Large intestine (tissue), 3 donors: ENCODE measurements at regions not wholly inside any gene's neighbourhood (a gene's known extent, or its start where the extent isn't known, plus 50 kb on each side); places are given as distances from the start of the nearest gene placed in this dataset.
"Not testable (repeated sequence)": the region's sequence is repeated elsewhere in the genome, so short reads cannot be mapped to it uniquely, and the experiment has no call there.

Experiments used
- DNase-seq, 2 donors: peaks; one replicate each; pipeline versions ENCODE4 v3.0.0 to v3.0.0-alpha.2; 2013
- H3K27ac ChIP-seq: one replicate; pipeline ENCODE4 v1.5.1; 2013; ENCODE audit warnings: low read length
- H3K27me3 ChIP-seq: 2 replicates; pipeline ENCODE4 v1.6.1; 2013; ENCODE audit warnings: low read length; ENCODE audit not compliant: control insufficient read depth, insufficient read depth
- H3K36me3 ChIP-seq: 2 replicates; pipeline ENCODE4 v1.6.1; 2013; ENCODE audit warnings: low read length; ENCODE audit not compliant: control insufficient read depth, insufficient read depth
- H3K4me1 ChIP-seq: one replicate; pipeline ENCODE4 v1.6.1; 2013; ENCODE audit warnings: low read length; ENCODE audit not compliant: control insufficient read depth, insufficient read depth
- H3K4me3 ChIP-seq: one replicate; pipeline ENCODE4 v1.5.1; 2013; ENCODE audit warnings: low read length
- H3K9me3 ChIP-seq: one replicate; pipeline ENCODE4 v1.6.1; 2013; ENCODE audit warnings: mild to moderate bottlenecking, low read depth, low read length, moderate library complexity; ENCODE audit not compliant: control insufficient read depth
- WGBS: methylation state at CpG from one replicate; pipeline ENCODE4 v1.1.5; 2013; ENCODE audit warnings: low lambda C conversion rate; ENCODE audit not compliant: insufficient coverage; 5-methylcytosine and 5-hydroxymethylcytosine counted together

DNA sequence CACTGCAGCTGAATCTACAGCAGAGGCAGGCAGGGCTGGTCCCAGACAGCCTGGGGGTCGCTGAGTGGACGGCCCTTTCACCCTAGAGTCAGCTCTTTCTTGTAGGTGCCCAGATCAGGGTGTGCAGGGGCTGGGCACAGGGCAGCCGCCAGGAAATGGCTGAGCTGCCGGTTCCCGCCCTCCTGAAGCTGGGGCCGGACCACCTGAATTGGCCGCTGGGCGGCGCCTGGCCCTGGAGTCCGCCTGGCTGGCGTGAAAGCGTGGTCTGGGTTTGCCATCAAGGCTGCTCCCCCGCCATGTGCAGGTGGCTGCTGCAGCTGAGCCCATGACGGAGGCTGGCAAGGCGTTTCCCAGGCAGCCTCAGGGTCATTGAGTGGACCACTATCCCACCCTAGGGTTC is 85.7 kb downstream of the POTEM start:
- not testable (repeated sequence) for H3K9me3 ChIP-seq, H3K27me3 ChIP-seq, H3K4me3 ChIP-seq, H3K36me3 ChIP-seq, H3K27ac ChIP-seq, H3K4me1 ChIP-seq, DNase-seq
- WGBS = no CpG with 5 or more reads among the region's 15 CpGs

DNA sequence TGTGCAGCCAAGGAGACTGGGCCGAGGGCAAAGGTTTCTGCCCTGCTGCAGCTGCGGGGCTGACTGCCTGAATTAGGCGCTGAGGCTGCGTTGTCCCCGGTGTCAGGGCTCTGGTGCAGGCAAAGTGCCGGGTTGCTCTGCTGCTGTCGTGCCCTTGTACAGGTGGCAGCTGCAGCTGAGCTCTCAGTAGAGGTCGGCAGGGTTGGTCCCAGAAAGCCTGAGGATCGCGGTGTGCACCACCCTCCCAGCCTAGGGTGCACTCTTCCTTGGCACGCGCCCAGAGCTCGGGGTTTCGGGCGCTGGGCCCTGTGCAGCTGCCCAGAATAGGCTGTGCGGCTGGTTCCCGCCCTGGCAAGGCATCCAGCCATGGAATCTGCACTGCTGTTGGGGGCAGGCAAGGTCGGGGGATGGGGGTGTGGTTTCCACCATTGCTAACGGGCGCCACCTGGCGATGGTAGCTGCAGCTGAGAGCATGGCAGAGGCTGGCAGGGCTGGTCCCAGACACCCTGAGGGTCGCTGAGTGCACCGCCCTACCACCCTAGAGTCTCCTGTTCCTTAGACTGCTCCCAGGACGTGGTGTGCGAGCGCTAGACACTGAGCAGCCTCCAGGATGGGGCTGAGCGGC is 86.3 kb downstream of the POTEM start:
- H3K27me3 ChIP-seq, H3K27ac ChIP-seq, H3K9me3 ChIP-seq, H3K4me3 ChIP-seq, H3K36me3 ChIP-seq, DNase-seq, H3K4me1 ChIP-seq: not testable (repeated sequence)
- WGBS = no CpG with 5 or more reads among the region's 27 CpGs

DNA sequence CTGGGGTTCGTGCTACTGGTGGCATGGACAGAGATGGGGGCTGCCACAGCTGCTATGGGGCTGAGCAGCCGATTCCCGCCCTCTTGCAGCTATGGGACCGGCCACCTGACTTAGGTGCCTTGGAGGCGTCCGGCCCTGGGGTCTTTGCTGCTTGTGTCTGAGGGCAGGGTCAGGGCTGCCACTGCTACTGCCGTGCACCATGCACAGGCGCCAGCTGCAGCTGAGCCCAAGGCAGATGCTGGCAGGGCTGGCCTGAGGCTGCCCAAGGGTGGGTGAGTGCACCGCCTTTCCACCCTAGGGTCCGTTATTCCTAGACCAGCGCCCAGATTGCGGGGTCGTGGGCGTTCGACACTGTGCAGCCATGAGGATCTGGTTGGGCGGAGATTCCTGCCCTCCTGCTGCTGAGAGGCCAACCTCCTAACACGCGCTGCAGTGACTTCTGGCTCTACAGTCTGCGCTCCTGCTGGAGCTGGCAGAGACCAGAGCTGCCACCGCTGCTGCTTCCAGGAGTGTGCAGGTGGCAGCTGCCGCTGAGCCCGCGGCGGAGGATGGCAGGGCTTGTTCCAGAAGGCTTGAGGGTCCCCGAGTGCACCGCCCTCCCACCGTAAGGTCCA is 87.0 kb downstream of the POTEM start:
- H3K4me3 ChIP-seq, H3K27me3 ChIP-seq, H3K9me3 ChIP-seq, H3K4me1 ChIP-seq, H3K36me3 ChIP-seq, DNase-seq, H3K27ac ChIP-seq: not testable (repeated sequence)
- WGBS = no CpG with 5 or more reads among the region's 27 CpGs

DNA sequence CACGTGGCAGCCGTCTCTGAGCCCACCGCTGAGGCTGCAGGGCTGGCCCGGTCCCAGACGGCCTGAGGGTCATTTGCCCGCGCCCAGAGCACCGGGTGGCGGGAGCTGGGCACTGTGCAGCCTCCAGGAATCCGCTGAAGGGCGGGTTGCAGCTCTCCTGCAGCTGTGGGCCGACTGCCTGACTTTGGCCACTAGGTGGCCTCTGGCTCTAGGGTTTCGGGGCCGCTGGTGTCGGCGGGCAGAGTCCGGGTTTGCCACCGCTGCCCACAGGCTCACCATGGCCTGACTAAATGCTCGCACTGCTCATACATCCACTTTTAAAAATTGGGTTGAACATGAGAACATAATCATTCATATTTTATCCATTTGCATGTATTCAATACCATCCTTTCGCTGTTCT is 87.7 kb downstream of the POTEM start:
- H3K27ac ChIP-seq, H3K27me3 ChIP-seq, H3K4me3 ChIP-seq, H3K4me1 ChIP-seq, H3K36me3 ChIP-seq, DNase-seq, H3K9me3 ChIP-seq: not testable (repeated sequence)
- WGBS = no CpG with 5 or more reads among the region's 20 CpGs

DNA sequence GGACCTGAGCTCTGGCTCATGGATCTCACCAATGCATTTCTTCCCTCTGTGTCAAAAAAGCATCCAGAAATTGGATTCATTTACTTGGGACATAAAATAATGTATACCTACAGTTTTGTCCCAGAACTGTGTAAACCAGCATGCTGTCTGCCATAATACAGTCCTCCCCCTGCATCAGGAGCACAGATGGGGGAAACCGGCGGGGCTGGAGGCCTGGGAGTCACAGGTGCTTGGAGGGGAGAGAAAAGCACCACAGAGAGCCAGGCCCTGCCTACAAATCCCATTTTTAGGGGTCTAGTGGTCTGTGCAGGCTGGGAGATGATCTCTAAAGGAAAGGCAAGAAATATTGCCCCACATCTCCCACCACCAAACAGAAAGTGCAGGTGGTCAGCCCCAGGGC is 91.8 kb downstream of the POTEM start:
- H3K27ac ChIP-seq, DNase-seq: not testable (repeated sequence)
- no CpG with 5 or more reads among the region's 2 CpGs for WGBS

DNA sequence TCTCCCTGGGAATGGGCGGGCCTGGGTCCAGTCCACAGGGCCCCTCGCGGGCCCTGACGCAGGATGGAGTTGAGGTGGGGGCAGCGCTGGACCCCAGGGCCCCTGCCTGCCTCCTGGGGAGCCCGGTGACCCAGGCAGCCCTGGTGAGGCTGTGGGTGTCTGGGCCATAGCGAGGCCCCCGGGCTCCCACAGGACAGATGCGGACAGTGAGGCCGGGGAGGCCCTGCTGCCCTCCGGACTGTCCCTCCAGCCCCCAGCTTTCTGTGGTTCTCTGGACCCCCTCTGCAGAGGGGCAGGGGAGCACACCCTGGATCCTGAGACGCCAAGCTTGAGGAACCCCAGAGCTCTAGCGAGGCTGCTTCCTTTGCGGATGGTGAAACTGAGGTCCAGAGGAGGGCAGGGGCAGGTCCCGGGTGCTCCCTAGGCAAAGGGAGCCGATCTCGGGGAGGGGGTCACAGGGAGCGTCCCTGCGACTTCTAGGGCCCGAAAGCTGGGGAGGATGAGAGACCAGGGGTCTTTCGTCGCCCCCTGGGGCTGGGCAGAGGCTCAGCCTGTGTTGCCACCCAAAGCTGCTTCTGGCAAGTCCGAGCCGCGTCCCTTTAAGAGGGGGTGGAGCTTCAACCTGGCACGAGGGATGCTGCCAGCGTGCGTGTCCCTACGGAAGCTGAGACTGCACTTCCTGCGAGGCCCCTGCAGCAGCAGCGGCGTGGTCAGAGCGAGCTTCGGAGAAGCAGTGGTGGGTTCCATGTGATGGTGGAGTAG is 94.6 kb downstream of the POTEM start:
- not testable (repeated sequence) for H3K27ac ChIP-seq, H3K27me3 ChIP-seq, H3K36me3 ChIP-seq, H3K4me1 ChIP-seq, DNase-seq, H3K9me3 ChIP-seq, H3K4me3 ChIP-seq
- WGBS = no CpG with 5 or more reads among the region's 34 CpGs

More for the DNA sequence above, 91.8 kb downstream of the POTEM start:
- H3K9me3 ChIP-seq, H3K36me3 ChIP-seq, H3K27me3 ChIP-seq, H3K4me1 ChIP-seq, H3K4me3 ChIP-seq: not testable (repeated sequence)

DNA sequence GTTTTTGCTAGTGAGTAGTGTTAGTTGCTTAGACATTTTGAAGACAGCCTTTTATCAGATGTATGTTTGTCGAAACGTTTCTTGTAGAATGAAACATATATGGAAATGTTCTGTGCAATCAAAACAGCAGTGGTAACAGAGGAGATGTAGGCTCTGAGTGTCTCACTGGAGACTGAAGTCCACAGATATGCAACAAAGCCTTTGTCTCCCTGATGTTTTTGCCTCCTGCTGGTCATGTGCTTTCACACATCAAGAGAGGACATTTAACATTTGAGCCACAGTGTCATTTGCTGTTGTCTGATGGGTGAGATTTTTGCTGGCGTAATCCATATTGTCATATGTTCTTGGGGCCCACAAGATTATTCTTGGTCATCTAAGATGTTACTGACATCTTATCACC is 101.7 kb downstream of the POTEM start:
- H3K36me3 ChIP-seq, H3K4me1 ChIP-seq, H3K27me3 ChIP-seq, H3K4me3 ChIP-seq, DNase-seq, H3K9me3 ChIP-seq, H3K27ac ChIP-seq: not testable (repeated sequence)
- no CpG with 5 or more reads among the region's 3 CpGs for WGBS

DNA sequence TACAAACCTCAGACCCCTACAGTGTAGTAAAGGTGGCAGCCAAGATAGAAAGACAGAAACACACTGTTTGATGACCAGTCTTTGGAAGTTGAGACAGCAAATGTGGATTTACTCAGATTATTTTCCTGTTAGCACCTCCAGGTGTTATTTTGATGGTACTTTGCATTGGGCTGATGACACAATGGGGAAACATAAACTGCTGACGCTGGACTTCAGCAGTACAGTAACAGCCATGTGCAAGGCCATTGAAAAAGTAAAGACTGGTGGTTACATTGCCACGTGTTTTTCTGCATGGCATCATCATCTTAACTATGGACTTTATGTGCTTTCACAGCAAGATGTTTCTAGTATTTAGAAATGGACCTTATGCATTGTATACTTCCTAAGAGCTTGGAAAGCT is 105.3 kb downstream of the POTEM start:
- H3K27ac ChIP-seq, H3K4me3 ChIP-seq, H3K36me3 ChIP-seq, H3K9me3 ChIP-seq, H3K4me1 ChIP-seq, H3K27me3 ChIP-seq, DNase-seq: not testable (repeated sequence)
- WGBS = no CpG with 5 or more reads among the region's 2 CpGs

DNA sequence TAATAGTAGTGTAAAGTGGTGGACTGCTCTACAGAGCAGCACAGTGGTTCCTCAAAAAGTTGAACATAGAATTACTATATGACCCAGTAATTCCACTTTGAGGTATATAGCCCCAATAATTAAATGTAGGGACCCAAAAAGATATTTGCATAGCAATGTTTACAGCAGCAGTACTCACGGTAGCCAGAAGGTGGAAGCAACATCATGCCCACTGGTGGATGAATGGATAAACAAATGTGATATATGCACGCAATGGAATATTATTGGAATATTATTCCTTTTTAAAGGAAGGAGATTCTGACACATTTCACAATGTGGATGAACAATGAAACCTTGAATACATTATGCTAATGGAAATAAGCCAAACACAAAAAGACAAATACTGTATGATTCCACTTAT is 121.4 kb downstream of the POTEM start:
- WGBS = no CpG with 5 or more reads among the region's 2 CpGs
- H3K27me3 ChIP-seq, H3K4me1 ChIP-seq: not testable (repeated sequence)

DNA sequence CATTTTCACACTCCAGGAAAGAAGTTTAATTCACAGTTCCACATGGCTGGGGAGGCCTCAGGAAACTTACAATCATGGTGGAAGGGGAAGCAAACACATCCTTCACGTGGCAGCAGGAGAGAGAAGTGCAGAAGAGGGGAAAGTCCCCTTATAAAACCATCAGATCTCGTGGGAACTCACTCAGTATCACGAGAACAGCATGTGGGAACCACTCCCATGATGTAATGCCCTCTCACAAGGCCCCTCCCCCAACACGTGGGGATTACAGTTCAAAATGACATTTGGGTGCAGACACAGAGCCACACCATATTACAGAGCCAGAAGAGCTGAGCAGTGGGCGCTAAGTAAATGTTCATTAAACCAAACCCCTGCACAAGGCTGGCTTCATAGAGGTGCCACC is 126.0 kb downstream of the POTEM start:
- not testable (repeated sequence) for H3K9me3 ChIP-seq, H3K27me3 ChIP-seq, H3K4me1 ChIP-seq, H3K27ac ChIP-seq, H3K36me3 ChIP-seq, H3K4me3 ChIP-seq, DNase-seq
- WGBS = no CpG with 5 or more reads among the region's 5 CpGs

More for the DNA sequence above, 121.4 kb downstream of the POTEM start:
- H3K4me3 ChIP-seq, DNase-seq, H3K9me3 ChIP-seq, H3K27ac ChIP-seq, H3K36me3 ChIP-seq: not testable (repeated sequence)

DNA sequence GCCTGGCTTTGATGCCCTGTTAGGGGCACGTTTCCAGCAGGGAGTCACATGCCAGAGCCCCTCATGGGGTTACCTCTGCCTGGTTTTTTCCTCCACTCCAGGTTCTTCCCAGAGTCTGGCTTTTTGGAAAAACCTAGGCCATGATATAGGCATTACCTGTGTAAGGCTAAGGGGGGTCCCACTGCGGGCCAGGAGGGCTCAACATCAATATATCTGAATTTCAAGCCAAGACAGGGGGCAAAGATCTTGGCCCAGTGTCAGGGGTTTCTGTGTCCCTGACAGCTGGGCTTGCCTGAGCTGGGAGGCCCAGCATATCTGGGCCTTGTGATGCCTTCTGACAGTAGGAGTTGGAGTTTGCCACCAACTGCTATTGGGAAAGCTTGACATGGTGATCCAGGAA is 127.5 kb downstream of the POTEM start:
- not testable (repeated sequence) for H3K4me1 ChIP-seq, H3K4me3 ChIP-seq, H3K27me3 ChIP-seq, DNase-seq, H3K36me3 ChIP-seq, H3K27ac ChIP-seq
- peaks cover 11% of the 10 kb centered on the region for H3K9me3 ChIP-seq
- WGBS = no CpG with 5 or more reads among the region's 2 CpGs
